Pancreas (tissue), 10 donors: ENCODE measurements at regions not wholly inside any gene's neighbourhood (a gene's known extent, or its start where the extent isn't known, plus 50 kb on each side); places are given as distances from the start of the nearest gene placed in this dataset.

Experiments used
- ATAC-seq, 4 donors: fragments of 200-7000 bp; cut with Tn5 transposase; one replicate each; pipeline versions ENCODE4 v1.8.0 to v1.9.1; 2020; ENCODE audit warnings: mild to moderate bottlenecking in 4 of 4, moderate library complexity in 4 of 4
- DNase-seq, 6 donors: peaks; one replicate each; pipeline ENCODE4 v3.0.0-alpha.2; 2020
- FAIRE-seq: peaks from 2 replicates; lab custom pipeline; 2012; peaks lifted over from hg19 to GRCh38; lab: Jason Lieb, UNC
- H3K27ac ChIP-seq, 4 donors: fragments of 200-600 bp; sonication (generic); 1 replicate in 3 of 4; 2 replicates in 1 of 4; pipeline versions ENCODE4 v1.5.0 to v1.8.0; 2020
- H3K27me3 ChIP-seq, 4 donors: fragments of 200-600 bp; one replicate each; pipeline ENCODE4 v1.8.0; 2021
- H3K36me3 ChIP-seq, 3 donors: fragments of 200-600 bp; sonication (generic) in 1 of 3; one replicate each; pipeline versions ENCODE4 v1.5.0 to v1.8.0; 2020 to 2021
- H3K4me1 ChIP-seq, 3 donors: fragments of 200-600 bp; one replicate each; pipeline ENCODE4 v1.8.0; 2021
- H3K4me3 ChIP-seq, 4 donors: fragments of 200-600 bp; sonication (generic) in 2 of 4; one replicate each; pipeline versions ENCODE4 v1.5.0 to v1.8.0; 2020 to 2021
- H3K9me3 ChIP-seq, 4 donors: fragments of 200-600 bp; one replicate each; pipeline ENCODE4 v1.8.0; 2021
- WGBS, 2 donors: extraction: QIAGEN DNeasy Blood & Tissue Kit; methylation state at CpG; one replicate each; pipeline ENCODE4 v1.1.7; 2013; 5-methylcytosine and 5-hydroxymethylcytosine counted together
- intact Hi-C, 3 donors: fragments of 100-400 bp; cut with DNase I; formaldehyde crosslinking; loops; one replicate each; pipeline versions ENCODE4 v1.11.1 to v1.14.2; 2022
- TF ChIP-seq, protein P1 (sequence below), 4 donors: fragments of 200-600 bp; sonication (generic) in 3 of 4; IDR thresholded peaks; one replicate each; pipeline versions ENCODE4 v1.5.0 to v1.8.0; 2021; ENCODE audit warnings: antibody characterized with exemption in 4 of 4
- donor health status: healthy with polysubstance abuse.
- donor health status: DM: no; HTN: no; CAD: no; lungs with moderate emphysema.
- donor health status: DM: no; HTN: no; CAD: no.
- donor health status: control.
- donor health status: control.
- donor health status: Bipolar disorder and iron deficiency.
- donor health status: DM: yes; HTN: yes; CAD: no.
- donor health status: DM: no; HTN: no; CAD: no.
- donor health status: DM: no; HTN: no; CAD: no.
- donor health status: DM: yes; HTN: yes; CAD: no.

DNA sequence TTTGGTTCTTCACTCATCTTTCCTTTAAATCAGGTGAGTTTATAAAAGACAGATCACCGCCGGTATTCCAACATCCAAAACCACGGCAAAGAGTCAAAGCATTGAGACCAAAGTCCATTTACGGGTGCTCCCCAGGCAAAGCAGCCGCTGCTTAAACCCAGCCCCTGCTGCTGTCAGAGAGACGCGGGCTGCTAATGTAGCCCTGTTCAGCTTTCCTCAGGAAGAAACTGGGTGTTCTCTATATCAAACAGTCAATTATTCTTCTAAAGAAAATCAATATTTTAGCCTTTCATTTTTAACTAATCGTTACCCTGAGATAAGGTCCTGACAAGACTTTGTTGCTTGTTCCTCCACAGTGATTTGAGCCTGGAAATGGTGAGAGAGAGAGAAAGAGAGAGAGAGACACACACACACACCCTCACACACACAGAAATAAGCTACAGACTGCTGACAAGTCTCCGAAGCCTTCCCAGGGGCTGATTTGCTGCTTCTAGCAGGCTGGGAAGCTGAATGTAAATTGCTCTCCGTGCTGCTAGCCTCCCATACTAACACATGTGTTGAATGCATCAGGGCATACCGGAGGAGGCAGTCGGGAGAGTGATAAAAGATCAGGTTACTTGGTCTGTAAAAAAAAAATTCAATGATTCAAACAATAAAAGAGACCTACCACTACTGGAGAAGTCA, 183.0 kb upstream of the ANK3 start:
- Histone ChIP-seq H3K4me1 (peaks cover 3 to 13% (median 7%) of the 10 kb centered on the region in 3 donors), H3K9me3 (no peaks in the 10 kb centered on the region), H3K27me3 (no peaks in the 10 kb centered on the region), H3K27ac (peak overlapping the region in 1 of 4 donors; percentile 14), H3K36me3 (no peaks in the 10 kb centered on the region), H3K4me3 (peak overlapping the region in 2 of 4 donors; percentile 27 to 33)
- intact Hi-C loops = no loop called here
- peak; percentile 7 to 61 (median 36) for DNase-seq
- WGBS, 2 donors = 1 to 2% methylated on average over 12 of the region's 12 CpGs
- no peak for FAIRE-seq
- TF ChIP-seq, protein P1, sequence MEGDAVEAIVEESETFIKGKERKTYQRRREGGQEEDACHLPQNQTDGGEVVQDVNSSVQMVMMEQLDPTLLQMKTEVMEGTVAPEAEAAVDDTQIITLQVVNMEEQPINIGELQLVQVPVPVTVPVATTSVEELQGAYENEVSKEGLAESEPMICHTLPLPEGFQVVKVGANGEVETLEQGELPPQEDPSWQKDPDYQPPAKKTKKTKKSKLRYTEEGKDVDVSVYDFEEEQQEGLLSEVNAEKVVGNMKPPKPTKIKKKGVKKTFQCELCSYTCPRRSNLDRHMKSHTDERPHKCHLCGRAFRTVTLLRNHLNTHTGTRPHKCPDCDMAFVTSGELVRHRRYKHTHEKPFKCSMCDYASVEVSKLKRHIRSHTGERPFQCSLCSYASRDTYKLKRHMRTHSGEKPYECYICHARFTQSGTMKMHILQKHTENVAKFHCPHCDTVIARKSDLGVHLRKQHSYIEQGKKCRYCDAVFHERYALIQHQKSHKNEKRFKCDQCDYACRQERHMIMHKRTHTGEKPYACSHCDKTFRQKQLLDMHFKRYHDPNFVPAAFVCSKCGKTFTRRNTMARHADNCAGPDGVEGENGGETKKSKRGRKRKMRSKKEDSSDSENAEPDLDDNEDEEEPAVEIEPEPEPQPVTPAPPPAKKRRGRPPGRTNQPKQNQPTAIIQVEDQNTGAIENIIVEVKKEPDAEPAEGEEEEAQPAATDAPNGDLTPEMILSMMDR (IDR thresholded peaks at IDR 0.05) = no peak
- ATAC-seq = peak; percentile 82 to 96 (median 92)

DNA sequence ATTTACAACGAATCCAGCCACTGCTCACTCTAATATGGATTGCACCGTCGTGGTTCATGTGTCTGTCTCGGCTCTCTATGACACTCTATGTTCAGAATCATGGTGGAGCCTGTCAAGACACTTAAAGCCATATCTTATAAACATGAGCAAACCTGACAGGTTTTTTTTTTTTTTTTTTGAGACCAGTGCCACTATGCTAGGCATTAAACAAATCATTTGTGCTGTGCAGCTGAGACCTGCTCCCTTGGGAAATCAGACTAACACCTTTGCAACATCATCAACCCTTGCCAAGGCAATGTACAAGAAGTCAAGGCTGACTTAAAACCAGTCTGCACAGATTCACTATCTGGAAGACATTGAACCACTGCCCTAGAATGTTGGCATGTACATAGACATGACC, 181.2 kb upstream of the ANK3 start:
- H3K27me3 ChIP-seq = no peaks in the 10 kb centered on the region
- DNase-seq = no peak
- no peaks in the 10 kb centered on the region for H3K9me3 ChIP-seq
- peaks cover 0 to 13% (median 7%) of the 10 kb centered on the region in 3 donors for H3K4me1 ChIP-seq
- H3K4me3 ChIP-seq = no peak overlapping the region
- no peak overlapping the region for H3K27ac ChIP-seq
- H3K36me3 ChIP-seq = no peaks in the 10 kb centered on the region
- no peak for ATAC-seq
- intact Hi-C loops = no loop called here
- TF ChIP-seq, protein P1 (IDR thresholded peaks at IDR 0.05) = no peak
- WGBS, 2 donors = 93 to 97% methylated on average over 4 of the region's 4 CpGs
- no peak for FAIRE-seq

DNA sequence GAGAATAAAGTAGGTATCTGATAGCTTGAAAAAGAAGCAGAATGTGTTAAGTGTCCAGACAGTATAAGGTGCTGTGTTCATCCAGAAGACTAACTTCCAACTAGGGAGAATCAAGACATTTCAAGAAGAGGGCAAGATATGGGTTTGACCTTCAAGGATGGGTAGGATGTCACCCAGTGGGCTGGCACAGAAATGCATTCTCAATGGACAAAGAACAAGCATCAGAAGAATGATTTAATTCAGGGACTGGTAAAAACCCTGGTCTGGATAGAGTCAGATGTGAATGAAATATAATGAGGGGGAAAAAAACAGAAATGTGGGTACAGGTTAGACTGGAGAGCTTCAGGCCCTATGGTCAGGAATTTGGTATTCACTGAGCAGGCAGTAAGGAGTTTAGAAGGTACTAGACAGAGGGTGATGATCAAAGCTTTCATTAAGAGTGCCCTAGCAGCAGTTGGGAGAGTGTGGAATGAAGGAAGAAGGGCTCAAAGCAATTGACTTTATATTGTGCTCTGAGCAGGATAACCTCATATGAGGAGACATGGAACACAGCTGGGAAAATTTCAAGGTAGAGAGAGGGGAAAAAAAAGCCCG, 180.7 kb upstream of the ANK3 start:
- WGBS, 2 donors = 83 to 100% methylated on average over 1 of the region's 1 CpG
- Histone ChIP-seq H3K27me3 (no peaks in the 10 kb centered on the region), H3K9me3 (no peaks in the 10 kb centered on the region), H3K36me3 (no peaks in the 10 kb centered on the region), H3K27ac (no peak overlapping the region), H3K4me1 (peaks cover 0 to 13% (median 7%) of the 10 kb centered on the region in 3 donors), H3K4me3 (no peak overlapping the region)
- FAIRE-seq (no peak), DNase-seq (no peak), ATAC-seq (no peak)
- TF ChIP-seq, protein P1 (IDR thresholded peaks at IDR 0.05) = no peak
- intact Hi-C loops = no loop called here

DNA sequence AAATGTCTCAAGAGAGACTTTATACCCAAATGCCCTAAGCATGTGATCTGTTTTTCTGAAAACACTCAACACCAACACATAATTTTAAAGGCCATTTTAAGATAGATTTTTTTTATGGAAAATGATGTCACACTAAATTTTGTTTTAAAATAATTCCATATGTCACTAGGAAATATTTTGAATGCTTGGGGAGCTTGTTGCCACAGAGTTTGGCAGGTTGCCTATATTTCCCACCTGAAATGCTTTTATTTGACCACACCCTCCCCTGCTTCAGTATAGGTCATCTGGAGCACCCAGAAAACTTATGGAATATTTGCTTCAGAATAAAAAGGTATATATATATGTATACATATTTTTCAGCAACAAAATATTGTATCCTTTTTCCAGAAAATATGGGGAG, 180.0 kb upstream of the ANK3 start:
- TF ChIP-seq, protein P1 (IDR thresholded peaks at IDR 0.05) = no peak
- H3K27ac ChIP-seq = no peak overlapping the region
- H3K27me3 ChIP-seq = no peaks in the 10 kb centered on the region
- peaks cover 0 to 13% (median 7%) of the 10 kb centered on the region in 3 donors for H3K4me1 ChIP-seq
- no peaks in the 10 kb centered on the region for H3K9me3 ChIP-seq
- intact Hi-C loops = no loop called here
- H3K36me3 ChIP-seq = no peaks in the 10 kb centered on the region
- no peak for FAIRE-seq
- ATAC-seq = no peak
- no peak overlapping the region for H3K4me3 ChIP-seq
- DNase-seq = no peak

DNA sequence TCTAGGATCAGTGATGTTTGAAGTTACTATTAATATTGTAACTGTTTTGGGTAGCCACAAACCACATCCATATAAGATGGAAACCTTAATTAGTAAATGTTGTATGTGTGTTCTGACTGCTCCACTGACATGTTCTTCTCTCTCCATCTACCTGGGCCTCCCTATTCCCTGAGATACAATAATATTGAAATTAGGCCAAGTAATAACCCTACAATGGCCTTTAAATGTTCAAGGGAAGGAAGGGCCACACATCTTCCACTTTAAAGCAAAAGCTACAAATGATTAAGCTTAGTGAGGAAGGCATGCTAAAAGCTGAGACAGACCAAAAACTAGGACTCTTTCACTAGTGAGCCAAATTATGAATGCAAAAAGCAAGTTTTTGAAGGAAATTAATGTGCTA, 176.4 kb upstream of the ANK3 start:
- H3K9me3 ChIP-seq = no peaks in the 10 kb centered on the region
- H3K27me3 ChIP-seq = no peaks in the 10 kb centered on the region
- no peaks in the 10 kb centered on the region for H3K36me3 ChIP-seq
- H3K27ac ChIP-seq = no peak overlapping the region
- TF ChIP-seq, protein P1 (IDR thresholded peaks at IDR 0.05) = no peak
- H3K4me3 ChIP-seq = no peak overlapping the region
- ATAC-seq (no peak), DNase-seq (no peak), FAIRE-seq (no peak)
- intact Hi-C loops = no loop called here
- peaks cover 0 to under 1% (median 0%) of the 10 kb centered on the region in 3 donors for H3K4me1 ChIP-seq
